Osteocyte (in vitro differentiated cells): ENCODE measurements at regions not wholly inside any gene's neighbourhood (a gene's known extent, or its start where the extent isn't known, plus 50 kb on each side); places are given as distances from the start of the nearest gene placed in this dataset.

Source experiments
- DNase-seq: peaks from one replicate; pipeline ENCODE4 v3.0.0; 2021; ENCODE audit warnings: mixed read lengths; ENCODE audit not compliant: unreplicated experiment; ENCODE audit errors: extremely low spot score
- H3K27ac Mint-ChIP-seq: one replicate; pipeline ENCODE4 v1.8.0; 2021; ENCODE audit warnings: mild to moderate bottlenecking, mixed read lengths; ENCODE audit not compliant: unreplicated experiment
- H3K27me3 Mint-ChIP-seq: one replicate; pipeline ENCODE4 v1.8.0; 2021; ENCODE audit warnings: mixed read lengths; ENCODE audit not compliant: unreplicated experiment
- H3K36me3 Mint-ChIP-seq: one replicate; pipeline ENCODE4 v1.8.0; 2021; ENCODE audit warnings: mixed read lengths; ENCODE audit not compliant: unreplicated experiment
- H3K4me1 Mint-ChIP-seq: one replicate; pipeline ENCODE4 v1.8.0; 2021; ENCODE audit warnings: mixed read lengths; ENCODE audit not compliant: unreplicated experiment
- H3K4me3 Mint-ChIP-seq: one replicate; pipeline ENCODE4 v1.8.0; 2021; ENCODE audit warnings: mild to moderate bottlenecking, moderate library complexity, mixed read lengths; ENCODE audit not compliant: unreplicated experiment
- H3K9me3 Mint-ChIP-seq: one replicate; pipeline ENCODE4 v1.8.0; 2021; ENCODE audit warnings: mixed read lengths; ENCODE audit not compliant: unreplicated experiment
- CTCF ChIP-seq: fragments of 200-600 bp; sonication (generic); IDR thresholded peaks from 2 replicates; pipeline ENCODE4 v1.5.0; 2021; ENCODE audit warnings: antibody characterized with exemption, mild to moderate bottlenecking, moderate library complexity

GRCh38 chr4:123255971-123256370, 140.6 kb upstream of the SPRY1 start:
- no peak for DNase-seq
- Mint-ChIP-seq H3K9me3 (peaks cover 5% of the 10 kb centered on the region), H3K4me3 (no peak overlapping the region), H3K27me3 (no peaks in the 10 kb centered on the region), H3K36me3 (peaks cover 2% of the 10 kb centered on the region), H3K27ac (no peak overlapping the region), H3K4me1 (peaks cover 36% of the 10 kb centered on the region)
- no peak for TF ChIP-seq CTCF

GRCh38 chr4:123256901-123257300, 139.7 kb upstream of the SPRY1 start:
- H3K36me3 Mint-ChIP-seq: peaks cover 2% of the 10 kb centered on the region
- H3K9me3 Mint-ChIP-seq: peaks cover 5% of the 10 kb centered on the region
- H3K4me1 Mint-ChIP-seq: peaks cover 31% of the 10 kb centered on the region
- H3K27ac Mint-ChIP-seq: no peak overlapping the region
- no peaks in the 10 kb centered on the region for H3K27me3 Mint-ChIP-seq
- DNase-seq: no peak
- no peak for TF ChIP-seq CTCF
- no peak overlapping the region for H3K4me3 Mint-ChIP-seq

GRCh38 chr4:123257591-123257990, 139.0 kb upstream of the SPRY1 start:
- no peak overlapping the region for H3K27ac Mint-ChIP-seq
- H3K4me1 Mint-ChIP-seq: peaks cover 31% of the 10 kb centered on the region
- no peak for DNase-seq
- H3K27me3 Mint-ChIP-seq: no peaks in the 10 kb centered on the region
- no peak overlapping the region for H3K4me3 Mint-ChIP-seq
- H3K9me3 Mint-ChIP-seq: peaks cover 5% of the 10 kb centered on the region
- no peak for TF ChIP-seq CTCF
- H3K36me3 Mint-ChIP-seq: peaks cover 2% of the 10 kb centered on the region

- DNase-seq: no peak
- Mint-ChIP-seq H3K4me3 (no peak overlapping the region), H3K36me3 (no peaks in the 10 kb centered on the region), H3K4me1 (peaks cover 31% of the 10 kb centered on the region), H3K9me3 (no peaks in the 10 kb centered on the region), H3K27me3 (no peaks in the 10 kb centered on the region), H3K27ac (no peak overlapping the region)
- TF ChIP-seq CTCF: no peak
Measured at GRCh38 chr4:123259676-123260646, 136.6 kb upstream of the SPRY1 start.

GRCh38 chr4:123260653-123261052, 135.9 kb upstream of the SPRY1 start:
- Mint-ChIP-seq H3K36me3 (no peaks in the 10 kb centered on the region), H3K4me1 (peaks cover 31% of the 10 kb centered on the region), H3K4me3 (no peak overlapping the region), H3K27me3 (no peaks in the 10 kb centered on the region), H3K9me3 (no peaks in the 10 kb centered on the region), H3K27ac (no peak overlapping the region)
- no peak for DNase-seq
- TF ChIP-seq CTCF: no peak
